ENCODE measurements at regions not wholly inside any gene's neighbourhood (a gene's known extent, or its start where the extent isn't known, plus 50 kb on each side); places are given as distances from the start of the nearest gene placed in this dataset.
A peak's percentile ranks its signal among the peaks of the same experiment; 100 is the strongest.

- TF ChIP-seq CTCF (IDR thresholded peaks at IDR 0.05; ENCODE audit: insufficient read depth, missing control alignments): no peak
- no peak for FAIRE-seq
- no peak for DNase-seq (ENCODE audit: insufficient read length, low spot score)
Measured at GRCh38 chr3:117541721-117542120, 832.1 kb downstream of the TUSC7 start.

- FAIRE-seq (no peak), DNase-seq (ENCODE audit: insufficient read length, low spot score) (no peak)
- no peak for TF ChIP-seq CTCF (IDR thresholded peaks at IDR 0.05; ENCODE audit: insufficient read depth, missing control alignments)
Measured at GRCh38 chr3:117543521-117543920, 833.9 kb downstream of the TUSC7 start.

GRCh38 chr3:117545484-117545883 lies 835.9 kb downstream of the TUSC7 start:
- TF ChIP-seq CTCF (IDR thresholded peaks at IDR 0.05; ENCODE audit: insufficient read depth, missing control alignments): no peak
- FAIRE-seq (no peak), DNase-seq (ENCODE audit: insufficient read length, low spot score) (no peak)

GRCh38 chr3:117547956-117548550 lies 838.5 kb downstream of the TUSC7 start:
- no peak for TF ChIP-seq CTCF (IDR thresholded peaks at IDR 0.05; ENCODE audit: insufficient read depth, missing control alignments)
- FAIRE-seq (no peak), DNase-seq (ENCODE audit: insufficient read length, low spot score) (no peak)

GRCh38 chr3:117548600-117548999 lies 839.0 kb downstream of the TUSC7 start:
- no peak for TF ChIP-seq CTCF (IDR thresholded peaks at IDR 0.05; ENCODE audit: insufficient read depth, missing control alignments)
- no peak for DNase-seq (ENCODE audit: insufficient read length, low spot score)
- FAIRE-seq: no peak

GRCh38 chr3:117549716-117550115 lies 840.1 kb downstream of the TUSC7 start:
- FAIRE-seq: no peak
- no peak for DNase-seq (ENCODE audit: insufficient read length, low spot score)
- TF ChIP-seq CTCF (IDR thresholded peaks at IDR 0.05; ENCODE audit: insufficient read depth, missing control alignments): peak; percentile 7

GRCh38 chr3:117550766-117551165 lies 841.2 kb downstream of the TUSC7 start:
- no peak for DNase-seq (ENCODE audit: insufficient read length, low spot score)
- TF ChIP-seq CTCF (IDR thresholded peaks at IDR 0.05; ENCODE audit: insufficient read depth, missing control alignments): no peak
- FAIRE-seq: no peak
